HepG2 (cell line): ENCODE measurements at regions not wholly inside any gene's neighbourhood (a gene's known extent, or its start where the extent isn't known, plus 50 kb on each side); places are given as distances from the start of the nearest gene placed in this dataset.

Experiments used
- ATAC-seq: fragments of 200-7000 bp; cut with Tn5 transposase; 3 replicates; pipeline ENCODE4 v1.9.1; 2020; ENCODE audit warnings: mild to moderate bottlenecking, moderate library complexity
- BruUV-seq: library from RNA; stranded (reverse); fragments of 400-500 nt; replicated peaks from 2 replicates; lab custom pipeline; 2021; lab: Mats Ljungman, UMichigan
- CTCF ChIA-PET: fragments of 300-600 bp; formaldehyde crosslinking; extraction: SDS; loops from one replicate; lab custom pipeline; 2021; ENCODE audit warnings: low total read pairs, inconsistent platforms, low intra/inter-chr PET ratio; lab: Yijun Ruan, JAX
- POLR2A ChIA-PET: fragments of 350-600 bp; sonication (Branson Sonifier 250); formaldehyde crosslinking; loops from one replicate; lab custom pipeline; 2020; ENCODE audit warnings: antibody characterized with exemption, inconsistent platforms; lab: Yijun Ruan, JAX
- DNase-seq: peaks from one replicate; pipeline ENCODE4 v3.0.0-alpha.2; 2015; ENCODE audit warnings: low spot score
- FAIRE-seq: peaks from 3 replicates; lab custom pipeline; 2011; peaks lifted over from hg19 to GRCh38; lab: Jason Lieb, UNC
- H2AFZ ChIP-seq: one replicate; pipeline ENCODE4 v1.6.1; 2011; ENCODE audit warnings: low read length, inconsistent platforms
- H3K27ac ChIP-seq: fragments of 300-600 bp; 3 replicates; pipeline ENCODE4 v1.8.0; 2011; ENCODE audit warnings: mixed run types, mild to moderate bottlenecking, mixed read lengths, low read length, inconsistent platforms; ENCODE audit not compliant: insufficient read depth; ENCODE audit errors: extremely low read length
- H3K27me3 ChIP-seq, 2 experiments: fragments of 200-600 bp in 1 of 2; 2 replicates in 1 of 2; 3 replicates in 1 of 2; pipeline versions ENCODE4 v1.6.0 to v1.8.0; 2011; ENCODE audit warnings: low read length in 2 of 2, mild to moderate bottlenecking in 2 of 2, moderate library complexity in 2 of 2, inconsistent platforms in 1 of 2; ENCODE audit not compliant: insufficient read depth in 2 of 2, control insufficient read depth in 1 of 2
- H3K36me3 ChIP-seq, 2 experiments: fragments of 200-600 bp in 1 of 2; replicated peaks in 1 of 2; 2 replicates in 1 of 2; 3 replicates in 1 of 2; pipeline versions ENCODE4 v1.5.1 to v1.8.0; 2011; ENCODE audit warnings: low read length in 2 of 2, inconsistent platforms in 1 of 2; ENCODE audit not compliant: insufficient read depth in 2 of 2, control insufficient read depth in 1 of 2
- H3K4me1 ChIP-seq: 2 replicates; pipeline ENCODE4 v1.5.1; 2012; ENCODE audit warnings: low read length, inconsistent platforms; ENCODE audit not compliant: insufficient read depth
- H3K4me2 ChIP-seq: 2 replicates; pipeline ENCODE4 v1.6.0; 2011; ENCODE audit warnings: low read depth, low read length, inconsistent platforms
- H3K4me3 ChIP-seq, 3 experiments: fragments of 200-600 bp in 1 of 3; sonication (generic), shearing (Covaris generic) in 1 of 3; replicated peaks in 1 of 3; 2 replicates each; pipeline ENCODE4 v1.5.1; 2011 to 2016; ENCODE audit warnings: low read length in 3 of 3, inconsistent platforms in 2 of 3, low read depth in 2 of 3, mild to moderate bottlenecking in 2 of 3, control low read depth in 1 of 3, mixed read lengths in 1 of 3; ENCODE audit not compliant: insufficient read depth in 1 of 3
- H3K79me2 ChIP-seq: one replicate; pipeline ENCODE4 v1.6.1; 2011; ENCODE audit warnings: low read length, inconsistent platforms; ENCODE audit not compliant: insufficient read depth
- H3K9ac ChIP-seq: 2 replicates; pipeline ENCODE4 v1.6.0; 2011; ENCODE audit warnings: mild to moderate bottlenecking, low read depth, low read length, inconsistent platforms; ENCODE audit not compliant: insufficient read depth
- H3K9me3 ChIP-seq: 2 replicates; pipeline ENCODE4 v1.5.1; 2012; ENCODE audit warnings: mild to moderate bottlenecking, low read length
- H4K20me1 ChIP-seq: 2 replicates; pipeline ENCODE4 v1.6.0; 2011; ENCODE audit warnings: inconsistent platforms, mild to moderate bottlenecking, low read length, moderate library complexity; ENCODE audit not compliant: insufficient read depth
- GATA4 ChIP-seq: sonication (generic); IDR thresholded peaks from 2 replicates; pipeline ENCODE4 v1.6.1; 2016; ENCODE audit warnings: antibody characterized with exemption, low read depth, borderline replicate concordance
- HDAC2 ChIP-seq: sonication (generic); formaldehyde crosslinking; IDR thresholded peaks from 2 replicates; pipeline ENCODE4 v1.4.0; 2020; ENCODE audit warnings: missing genetic modification reagents
- HMG20A ChIP-seq: IDR thresholded peaks from 2 replicates; pipeline ENCODE4 v1.6.1; 2016; ENCODE audit warnings: borderline replicate concordance
- MED1 ChIP-seq: sonication (generic); formaldehyde crosslinking; IDR thresholded peaks from 2 replicates; pipeline ENCODE4 v1.4.0; 2020; ENCODE audit warnings: missing genetic modification reagents
- MTA1 ChIP-seq: sonication (generic); formaldehyde crosslinking; IDR thresholded peaks from 2 replicates; pipeline ENCODE4 v1.4.0; 2020; ENCODE audit warnings: missing genetic modification reagents, mild to moderate bottlenecking, borderline replicate concordance
- MXD4 ChIP-seq: IDR thresholded peaks from 2 replicates; pipeline ENCODE4 v1.6.1; 2016; ENCODE audit warnings: mild to moderate bottlenecking, missing biosample characterization, missing genetic modification reagents
- NFE2L2 ChIP-seq: fragments of 150-350 bp; IDR thresholded peaks from 2 replicates; pipeline ENCODE4 v1.6.1; 2014; ENCODE audit warnings: low read length
- NFKB2 ChIP-seq: sonication (generic); formaldehyde crosslinking; IDR thresholded peaks from 2 replicates; pipeline ENCODE4 v1.4.0; 2020; ENCODE audit warnings: missing genetic modification reagents, borderline replicate concordance
- SALL1 ChIP-seq: sonication (generic); formaldehyde crosslinking; IDR thresholded peaks from 2 replicates; pipeline ENCODE4 v1.8.0; 2022; ENCODE audit warnings: mild to moderate bottlenecking, missing genetic modification reagents
- STAG1 ChIP-seq: sonication (generic); formaldehyde crosslinking; IDR thresholded peaks from 2 replicates; pipeline ENCODE4 v1.4.0; 2020; ENCODE audit warnings: missing genetic modification reagents
- TP53 ChIP-seq: sonication (generic); formaldehyde crosslinking; conservative IDR thresholded peaks from 2 replicates; pipeline ENCODE4 v1.4.0; 2020; ENCODE audit warnings: missing genetic modification reagents
- ZFY ChIP-seq: sonication (generic); formaldehyde crosslinking; IDR thresholded peaks from 2 replicates; pipeline ENCODE4 v1.4.0; 2020; ENCODE audit warnings: missing genetic modification reagents
- ZNF547 ChIP-seq: sonication (generic); formaldehyde crosslinking; IDR thresholded peaks from 2 replicates; pipeline ENCODE4 v1.5.1; 2020; ENCODE audit warnings: mild to moderate bottlenecking, missing genetic modification reagents
- WGBS: methylation state at CpG from one replicate; pipeline ENCODE4 v1.1.6; 2017; ENCODE audit warnings: low lambda C conversion rate; 5-methylcytosine and 5-hydroxymethylcytosine counted together
- in situ Hi-C: cut with HindIII; loops from 2 replicates; pipeline ENCODE4 v1.10.0; 2017; ENCODE audit warnings: low pct_unique_long_range_greater_than_20kb; ENCODE audit not compliant: extremely low pct_ligation_motif_present
- intact Hi-C: fragments of 100-400 bp; cut with micrococcal nuclease; formaldehyde crosslinking; loops from one replicate; pipeline ENCODE4 v1.10.0; 2022; ENCODE audit not compliant: unreplicated experiment
- TF ChIP-seq, protein P1 (sequence below): IDR thresholded peaks from 2 replicates; pipeline ENCODE4 v1.6.1; 2016
- TF ChIP-seq, protein P2 (sequence below): sonication (generic); formaldehyde crosslinking; IDR thresholded peaks from 2 replicates; pipeline ENCODE4 v1.5.1; 2020; ENCODE audit warnings: missing genetic modification reagents, mild to moderate bottlenecking, borderline replicate concordance
- TF ChIP-seq, protein P3 (sequence below): sonication (generic); formaldehyde crosslinking; IDR thresholded peaks from 2 replicates; pipeline ENCODE4 v1.5.1; 2020; ENCODE audit warnings: missing genetic modification reagents, mild to moderate bottlenecking, borderline replicate concordance

DNA sequence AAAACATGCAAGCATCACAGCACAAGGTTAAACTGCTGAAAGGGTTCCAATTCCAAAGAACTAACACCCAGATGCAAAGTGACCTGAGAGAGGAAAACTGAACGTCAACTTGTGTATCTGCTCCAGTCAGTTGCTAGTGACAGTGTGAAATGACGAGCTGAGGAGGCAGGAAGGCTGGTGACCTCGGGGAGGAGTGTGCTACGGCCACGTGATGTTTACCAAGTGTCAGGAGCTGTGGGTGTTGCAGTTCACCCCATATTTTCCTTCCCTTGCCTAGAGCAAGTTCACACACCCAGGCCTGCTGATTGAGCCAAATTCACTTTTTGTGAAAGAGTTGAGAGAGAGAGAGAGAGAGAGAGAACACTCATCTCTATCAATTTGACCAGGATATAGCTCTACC, 231.6 kb upstream of the ANKH start:
- no peaks in the 10 kb centered on the region for H3K36me3 ChIP-seq
- no peaks in the 10 kb centered on the region for H3K79me2 ChIP-seq
- no peak for FAIRE-seq
- no peaks in the 10 kb centered on the region for H3K4me1 ChIP-seq
- CTCF ChIA-PET = no interaction called here
- intact Hi-C loops = no loop called here
- ATAC-seq = no peak
- H4K20me1 ChIP-seq = no peaks in the 10 kb centered on the region
- POLR2A ChIA-PET = no interaction called here
- no peaks in the 10 kb centered on the region for H3K27me3 ChIP-seq
- H3K27ac ChIP-seq = no peak overlapping the region
- BruUV-seq = no TSS peak
- 5% methylated on average over 5 of the region's 5 CpGs for WGBS
- in situ Hi-C loops = loop anchor here (25.0 kb wide), 1 partner anchor 684 kb away; no protein-coding TSS in a partner anchor
- H3K9ac ChIP-seq = no peak overlapping the region
- no peak overlapping the region for H3K4me3 ChIP-seq
- TF ChIP-seq MTA1 (CRISPR knock-in tag) (no peak), GATA4 (no peak), ZNF547 (CRISPR knock-in tag) (no peak), SALL1 (CRISPR knock-in tag) (no peak), TP53 (CRISPR knock-in tag) (no peak), ZFY (CRISPR knock-in tag) (no peak), HDAC2 (CRISPR knock-in tag) (no peak), NFKB2 (CRISPR knock-in tag) (no peak), MED1 (CRISPR knock-in tag) (no peak), NFE2L2 (no peak), STAG1 (CRISPR knock-in tag) (no peak), HMG20A (CRISPR knock-in tag) (no peak), MXD4 (CRISPR knock-in tag) (no peak)
- TF ChIP-seq, protein P1, sequence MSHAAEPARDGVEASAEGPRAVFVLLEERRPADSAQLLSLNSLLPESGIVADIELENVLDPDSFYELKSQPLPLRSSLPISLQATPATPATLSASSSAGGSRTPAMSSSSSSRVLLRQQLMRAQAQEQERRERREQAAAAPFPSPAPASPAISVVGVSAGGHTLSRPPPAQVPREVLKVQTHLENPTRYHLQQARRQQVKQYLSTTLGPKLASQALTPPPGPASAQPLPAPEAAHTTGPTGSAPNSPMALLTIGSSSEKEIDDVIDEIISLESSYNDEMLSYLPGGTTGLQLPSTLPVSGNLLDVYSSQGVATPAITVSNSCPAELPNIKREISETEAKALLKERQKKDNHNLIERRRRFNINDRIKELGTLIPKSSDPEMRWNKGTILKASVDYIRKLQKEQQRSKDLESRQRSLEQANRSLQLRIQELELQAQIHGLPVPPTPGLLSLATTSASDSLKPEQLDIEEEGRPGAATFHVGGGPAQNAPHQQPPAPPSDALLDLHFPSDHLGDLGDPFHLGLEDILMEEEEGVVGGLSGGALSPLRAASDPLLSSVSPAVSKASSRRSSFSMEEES = no peak
- TF ChIP-seq, protein P2, sequence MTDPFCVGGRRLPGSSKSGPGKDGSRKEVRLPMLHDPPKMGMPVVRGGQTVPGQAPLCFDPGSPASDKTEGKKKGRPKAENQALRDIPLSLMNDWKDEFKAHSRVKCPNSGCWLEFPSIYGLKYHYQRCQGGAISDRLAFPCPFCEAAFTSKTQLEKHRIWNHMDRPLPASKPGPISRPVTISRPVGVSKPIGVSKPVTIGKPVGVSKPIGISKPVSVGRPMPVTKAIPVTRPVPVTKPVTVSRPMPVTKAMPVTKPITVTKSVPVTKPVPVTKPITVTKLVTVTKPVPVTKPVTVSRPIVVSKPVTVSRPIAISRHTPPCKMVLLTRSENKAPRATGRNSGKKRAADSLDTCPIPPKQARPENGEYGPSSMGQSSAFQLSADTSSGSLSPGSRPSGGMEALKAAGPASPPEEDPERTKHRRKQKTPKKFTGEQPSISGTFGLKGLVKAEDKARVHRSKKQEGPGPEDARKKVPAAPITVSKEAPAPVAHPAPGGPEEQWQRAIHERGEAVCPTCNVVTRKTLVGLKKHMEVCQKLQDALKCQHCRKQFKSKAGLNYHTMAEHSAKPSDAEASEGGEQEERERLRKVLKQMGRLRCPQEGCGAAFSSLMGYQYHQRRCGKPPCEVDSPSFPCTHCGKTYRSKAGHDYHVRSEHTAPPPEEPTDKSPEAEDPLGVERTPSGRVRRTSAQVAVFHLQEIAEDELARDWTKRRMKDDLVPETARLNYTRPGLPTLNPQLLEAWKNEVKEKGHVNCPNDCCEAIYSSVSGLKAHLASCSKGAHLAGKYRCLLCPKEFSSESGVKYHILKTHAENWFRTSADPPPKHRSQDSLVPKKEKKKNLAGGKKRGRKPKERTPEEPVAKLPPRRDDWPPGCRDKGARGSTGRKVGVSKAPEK (CRISPR knock-in tag) = no peak
- TF ChIP-seq, protein P3, sequence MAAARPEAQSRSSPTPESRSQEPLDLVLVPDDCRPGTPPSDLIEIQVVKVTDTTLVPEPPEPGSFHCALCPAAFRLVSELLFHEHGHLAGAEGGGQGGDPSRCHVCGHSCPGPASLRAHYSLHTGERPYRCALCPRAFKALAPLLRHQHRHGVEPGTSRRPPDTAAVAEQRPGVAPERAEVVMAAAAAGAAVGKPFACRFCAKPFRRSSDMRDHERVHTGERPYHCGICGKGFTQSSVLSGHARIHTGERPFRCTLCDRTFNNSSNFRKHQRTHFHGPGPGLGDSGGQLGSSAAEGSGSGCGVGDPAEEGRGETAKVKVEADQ (CRISPR knock-in tag) = no peak
- H2AFZ ChIP-seq = no peak overlapping the region
- H3K9me3 ChIP-seq = no peaks in the 10 kb centered on the region
- no peak for DNase-seq
- no peak overlapping the region for H3K4me2 ChIP-seq
